Activated naive CD8-positive, alpha-beta T cell treated with anti-CD3 and anti-CD28 coated beads, Interleukin-2, amount 10 ng/mL, durations not matched to agents 7 days and 5 days (primary cell): ENCODE measurements at regions not wholly inside any gene's neighbourhood (a gene's known extent, or its start where the extent isn't known, plus 50 kb on each side); places are given as distances from the start of the nearest gene placed in this dataset.
"Not testable (repeated sequence)": the region's sequence is repeated elsewhere in the genome, so short reads cannot be mapped to it uniquely, and the experiment has no call there.

ENCODE experiments used
- ATAC-seq: fragments of 150-1000 bp; cut with Tn5 transposase; one replicate; pipeline ENCODE4 v1.10.0; 2021; ENCODE audit warnings: low read depth, moderate library complexity
- POLR2A ChIA-PET: fragments of 350-600 bp; sonication (Branson Sonifier 250); formaldehyde crosslinking; loops from one replicate; lab custom pipeline; 2021; ENCODE audit warnings: antibody characterized with exemption; lab: Charles Lee
- DNase-seq: peaks from one replicate; pipeline ENCODE4 v3.0.0; 2021
- H3K27ac Mint-ChIP-seq: one replicate; pipeline ENCODE4 v1.8.0; 2022; ENCODE audit warnings: mild to moderate bottlenecking, mixed read lengths
- H3K27me3 Mint-ChIP-seq: one replicate; pipeline ENCODE4 v1.8.0; 2022; ENCODE audit warnings: mild to moderate bottlenecking, moderate library complexity, mixed read lengths
- H3K36me3 Mint-ChIP-seq: one replicate; pipeline ENCODE4 v1.8.0; 2021; ENCODE audit warnings: mild to moderate bottlenecking, mixed read lengths
- H3K4me1 Mint-ChIP-seq: one replicate; pipeline ENCODE4 v1.8.0; 2021; ENCODE audit warnings: mixed read lengths
- H3K4me3 Mint-ChIP-seq: one replicate; pipeline ENCODE4 v1.8.0; 2022; ENCODE audit warnings: mild to moderate bottlenecking, moderate library complexity, mixed read lengths
- H3K9me3 Mint-ChIP-seq: one replicate; pipeline ENCODE4 v1.8.0; 2021; ENCODE audit warnings: mixed read lengths

GRCh38 chr4:123159479-123159878, 237.1 kb upstream of the NUDT6 start:
- Mint-ChIP-seq H3K36me3 (peaks cover 7% of the 10 kb centered on the region), H3K27ac (no peak overlapping the region), H3K4me1 (no peaks in the 10 kb centered on the region), H3K27me3 (no peaks in the 10 kb centered on the region), H3K4me3 (no peak overlapping the region), H3K9me3 (no peaks in the 10 kb centered on the region)
- POLR2A ChIA-PET = no interaction called here
- DNase-seq (no peak), ATAC-seq (no peak)

- DNase-seq (no peak), ATAC-seq (no peak)
- Mint-ChIP-seq H3K4me3 (no peak overlapping the region), H3K36me3 (no peaks in the 10 kb centered on the region), H3K27me3 (no peaks in the 10 kb centered on the region), H3K4me1 (no peaks in the 10 kb centered on the region), H3K9me3 (no peaks in the 10 kb centered on the region), H3K27ac (no peak overlapping the region)
- POLR2A ChIA-PET = no interaction called here
Measured at GRCh38 chr4:123162859-123163258, 233.7 kb upstream of the SPRY1 start.

GRCh38 chr4:123163501-123163900, 233.1 kb upstream of the SPRY1 start:
- Mint-ChIP-seq H3K4me3 (no peak overlapping the region), H3K9me3 (no peaks in the 10 kb centered on the region), H3K4me1 (no peaks in the 10 kb centered on the region), H3K27me3 (no peaks in the 10 kb centered on the region), H3K36me3 (no peaks in the 10 kb centered on the region), H3K27ac (no peak overlapping the region)
- POLR2A ChIA-PET = no interaction called here
- DNase-seq = no peak
- ATAC-seq = no peak

GRCh38 chr4:123166023-123166422, 230.6 kb upstream of the SPRY1 start:
- ATAC-seq (no peak), DNase-seq (no peak)
- Mint-ChIP-seq H3K9me3 (no peaks in the 10 kb centered on the region), H3K36me3 (no peaks in the 10 kb centered on the region), H3K27ac (no peak overlapping the region), H3K4me3 (no peak overlapping the region), H3K4me1 (no peaks in the 10 kb centered on the region), H3K27me3 (no peaks in the 10 kb centered on the region)
- POLR2A ChIA-PET = no interaction called here

GRCh38 chr4:123167931-123168330, 228.7 kb upstream of the SPRY1 start:
- POLR2A ChIA-PET = no interaction called here
- ATAC-seq (no peak), DNase-seq (no peak)
- H3K27me3 Mint-ChIP-seq = no peaks in the 10 kb centered on the region
- no peak overlapping the region for H3K4me3 Mint-ChIP-seq
- peaks cover 3% of the 10 kb centered on the region for H3K36me3 Mint-ChIP-seq
- H3K4me1 Mint-ChIP-seq = no peaks in the 10 kb centered on the region
- H3K9me3 Mint-ChIP-seq = no peaks in the 10 kb centered on the region
- H3K27ac Mint-ChIP-seq = no peak overlapping the region

GRCh38 chr4:123168812-123169211, 227.8 kb upstream of the SPRY1 start:
- no peak overlapping the region for H3K4me3 Mint-ChIP-seq
- POLR2A ChIA-PET = no interaction called here
- H3K4me1 Mint-ChIP-seq = no peaks in the 10 kb centered on the region
- peaks cover 5% of the 10 kb centered on the region for H3K36me3 Mint-ChIP-seq
- DNase-seq = no peak
- H3K27me3 Mint-ChIP-seq = no peaks in the 10 kb centered on the region
- no peak overlapping the region for H3K27ac Mint-ChIP-seq
- ATAC-seq = no peak
- H3K9me3 Mint-ChIP-seq = no peaks in the 10 kb centered on the region

- Mint-ChIP-seq H3K4me3 (no peak overlapping the region), H3K4me1 (no peaks in the 10 kb centered on the region), H3K27ac (no peak overlapping the region), H3K9me3 (no peaks in the 10 kb centered on the region), H3K36me3 (peaks cover 7% of the 10 kb centered on the region), H3K27me3 (no peaks in the 10 kb centered on the region)
- no peak for ATAC-seq
- no peak for DNase-seq
- POLR2A ChIA-PET = no interaction called here
Measured at GRCh38 chr4:123170843-123171242, 225.8 kb upstream of the SPRY1 start.

GRCh38 chr4:123176605-123177004, 220.0 kb upstream of the SPRY1 start:
- DNase-seq (no peak), ATAC-seq (no peak)
- Mint-ChIP-seq H3K4me1 (no peaks in the 10 kb centered on the region), H3K4me3 (no peak overlapping the region), H3K27me3 (no peaks in the 10 kb centered on the region), H3K9me3 (no peaks in the 10 kb centered on the region), H3K36me3 (peaks cover 5% of the 10 kb centered on the region), H3K27ac (no peak overlapping the region)
- POLR2A ChIA-PET = no interaction called here

GRCh38 chr4:123182289-123182688, 214.3 kb upstream of the SPRY1 start:
- POLR2A ChIA-PET = no interaction called here
- Mint-ChIP-seq H3K4me3 (no peak overlapping the region), H3K27me3 (no peaks in the 10 kb centered on the region), H3K4me1 (no peaks in the 10 kb centered on the region), H3K36me3 (no peaks in the 10 kb centered on the region), H3K9me3 (no peaks in the 10 kb centered on the region), H3K27ac (no peak overlapping the region)
- DNase-seq (no peak), ATAC-seq (no peak)

- Mint-ChIP-seq H3K36me3 (no peaks in the 10 kb centered on the region), H3K27me3 (no peaks in the 10 kb centered on the region), H3K4me1 (no peaks in the 10 kb centered on the region), H3K9me3 (no peaks in the 10 kb centered on the region), H3K27ac (no peak overlapping the region), H3K4me3 (no peak overlapping the region)
- ATAC-seq = no peak
- DNase-seq = no peak
- POLR2A ChIA-PET = no interaction called here
Measured at GRCh38 chr4:123183308-123183707, 213.3 kb upstream of the SPRY1 start.

- H3K27ac Mint-ChIP-seq, DNase-seq, POLR2A ChIA-PET: not testable (repeated sequence)
Measured at GRCh38 chr4:123183754-123184153, 212.8 kb upstream of the SPRY1 start.

GRCh38 chr4:123186731-123187130, 209.9 kb upstream of the SPRY1 start:
- no peak overlapping the region for H3K27ac Mint-ChIP-seq
- DNase-seq = no peak
- H3K4me1 Mint-ChIP-seq = no peaks in the 10 kb centered on the region
- no peaks in the 10 kb centered on the region for H3K27me3 Mint-ChIP-seq
- H3K36me3 Mint-ChIP-seq = no peaks in the 10 kb centered on the region
- ATAC-seq = no peak
- H3K9me3 Mint-ChIP-seq = no peaks in the 10 kb centered on the region
- POLR2A ChIA-PET = no interaction called here
- no peak overlapping the region for H3K4me3 Mint-ChIP-seq

More at GRCh38 chr4:123183754-123184153, 212.8 kb upstream of the SPRY1 start:
- not testable (repeated sequence) for ATAC-seq, H3K4me1 Mint-ChIP-seq, H3K4me3 Mint-ChIP-seq, H3K27me3 Mint-ChIP-seq, H3K36me3 Mint-ChIP-seq, H3K9me3 Mint-ChIP-seq

GRCh38 chr4:123190176-123190575, 206.4 kb upstream of the SPRY1 start:
- Mint-ChIP-seq H3K4me1 (no peaks in the 10 kb centered on the region), H3K27ac (no peak overlapping the region), H3K9me3 (no peaks in the 10 kb centered on the region), H3K36me3 (no peaks in the 10 kb centered on the region), H3K27me3 (no peaks in the 10 kb centered on the region), H3K4me3 (no peak overlapping the region)
- no peak for ATAC-seq
- POLR2A ChIA-PET = no interaction called here
- DNase-seq = no peak

- Mint-ChIP-seq H3K36me3 (no peaks in the 10 kb centered on the region), H3K9me3 (no peaks in the 10 kb centered on the region), H3K4me1 (no peaks in the 10 kb centered on the region), H3K27me3 (no peaks in the 10 kb centered on the region), H3K4me3 (no peak overlapping the region), H3K27ac (no peak overlapping the region)
- POLR2A ChIA-PET = no interaction called here
- no peak for ATAC-seq
- DNase-seq = no peak
Measured at GRCh38 chr4:123191728-123192127, 204.9 kb upstream of the SPRY1 start.

GRCh38 chr4:123193802-123194367, 202.7 kb upstream of the SPRY1 start:
- Mint-ChIP-seq H3K27me3 (no peaks in the 10 kb centered on the region), H3K27ac (no peak overlapping the region), H3K36me3 (no peaks in the 10 kb centered on the region), H3K9me3 (no peaks in the 10 kb centered on the region), H3K4me3 (no peak overlapping the region), H3K4me1 (no peaks in the 10 kb centered on the region)
- POLR2A ChIA-PET = no interaction called here
- DNase-seq (no peak), ATAC-seq (no peak)
